ENCODE measurements at regions not wholly inside any gene's neighbourhood (a gene's known extent, or its start where the extent isn't known, plus 50 kb on each side); places are given as distances from the start of the nearest gene placed in this dataset.

- TF ChIP-seq CTCF (IDR thresholded peaks at IDR 0.05) = no peak
- no peak for TF ChIP-seq MAX (CRISPR knock-in tag; IDR thresholded peaks at IDR 0.05)
- no peak for TF ChIP-seq CREM (CRISPR knock-in tag; IDR thresholded peaks at IDR 0.05)
- TF ChIP-seq SP1 (CRISPR knock-in tag; conservative IDR thresholded peaks at IDR 0.05) = no peak
- TF ChIP-seq CREB1 (CRISPR knock-in tag; IDR thresholded peaks at IDR 0.05) = no peak
- TF ChIP-seq ZNF423 (CRISPR knock-in tag; IDR thresholded peaks at IDR 0.05) = no peak
- TF ChIP-seq JUN (CRISPR knock-in tag; IDR thresholded peaks at IDR 0.05) = no peak
- no peak for TF ChIP-seq USF1 (CRISPR knock-in tag; IDR thresholded peaks at IDR 0.05)
- TF ChIP-seq E2F1 (CRISPR knock-in tag; IDR thresholded peaks at IDR 0.05) = no peak
- TF ChIP-seq TCF7 (CRISPR knock-in tag; IDR thresholded peaks at IDR 0.05; ENCODE audit: low read depth) = no peak
- TF ChIP-seq HMGA2 (CRISPR knock-in tag; IDR thresholded peaks at IDR 0.05) = no peak
- TF ChIP-seq TP53 (CRISPR knock-in tag; IDR thresholded peaks at IDR 0.05) = no peak
- TF ChIP-seq TEAD1 (CRISPR knock-in tag; IDR thresholded peaks at IDR 0.05) = no peak
- no peak for TF ChIP-seq ZNF121 (CRISPR knock-in tag; IDR thresholded peaks at IDR 0.05)
These were observed 497.6 kb upstream of the CD180 start for GRCh38 chr5:67693956-67694809.

All from WTC11 (cell line).